ENCODE measurements at regions not wholly inside any gene's neighbourhood (a gene's known extent, or its start where the extent isn't known, plus 50 kb on each side); places are given as distances from the start of the nearest gene placed in this dataset.

- Histone ChIP-seq H3K9me3 (ENCODE audit: severe bottlenecking) (no peaks in the 10 kb centered on the region), H3K4me3 (ENCODE audit: low read depth, low read length) (no peak overlapping the region), H3K36me3 (no peaks in the 10 kb centered on the region), H3K27me3 (ENCODE audit: insufficient read depth, low read depth, severe bottlenecking) (no peaks in the 10 kb centered on the region), H3K27ac (no peak overlapping the region)
- TF ChIP-seq, protein P1, sequence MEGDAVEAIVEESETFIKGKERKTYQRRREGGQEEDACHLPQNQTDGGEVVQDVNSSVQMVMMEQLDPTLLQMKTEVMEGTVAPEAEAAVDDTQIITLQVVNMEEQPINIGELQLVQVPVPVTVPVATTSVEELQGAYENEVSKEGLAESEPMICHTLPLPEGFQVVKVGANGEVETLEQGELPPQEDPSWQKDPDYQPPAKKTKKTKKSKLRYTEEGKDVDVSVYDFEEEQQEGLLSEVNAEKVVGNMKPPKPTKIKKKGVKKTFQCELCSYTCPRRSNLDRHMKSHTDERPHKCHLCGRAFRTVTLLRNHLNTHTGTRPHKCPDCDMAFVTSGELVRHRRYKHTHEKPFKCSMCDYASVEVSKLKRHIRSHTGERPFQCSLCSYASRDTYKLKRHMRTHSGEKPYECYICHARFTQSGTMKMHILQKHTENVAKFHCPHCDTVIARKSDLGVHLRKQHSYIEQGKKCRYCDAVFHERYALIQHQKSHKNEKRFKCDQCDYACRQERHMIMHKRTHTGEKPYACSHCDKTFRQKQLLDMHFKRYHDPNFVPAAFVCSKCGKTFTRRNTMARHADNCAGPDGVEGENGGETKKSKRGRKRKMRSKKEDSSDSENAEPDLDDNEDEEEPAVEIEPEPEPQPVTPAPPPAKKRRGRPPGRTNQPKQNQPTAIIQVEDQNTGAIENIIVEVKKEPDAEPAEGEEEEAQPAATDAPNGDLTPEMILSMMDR (IDR thresholded peaks at IDR 0.05; ENCODE audit: low read depth, low read length) = no peak
- no peak for DNase-seq
Measured at GRCh38 chr4:147371661-147372060, 109.2 kb upstream of the EDNRA start.

GRCh38 chr4:147378780-147379179 lies 102.1 kb upstream of the EDNRA start:
- H3K36me3 ChIP-seq = no peaks in the 10 kb centered on the region
- H3K27me3 ChIP-seq (ENCODE audit: insufficient read depth, low read depth, severe bottlenecking) = no peaks in the 10 kb centered on the region
- H3K9me3 ChIP-seq (ENCODE audit: severe bottlenecking) = no peaks in the 10 kb centered on the region
- no peak for DNase-seq
- TF ChIP-seq, protein P1 (IDR thresholded peaks at IDR 0.05; ENCODE audit: low read depth, low read length) = no peak
- H3K4me3 ChIP-seq (ENCODE audit: low read depth, low read length) = no peak overlapping the region
- no peak overlapping the region for H3K27ac ChIP-seq

GRCh38 chr4:147381749-147382148 lies 99.1 kb upstream of the EDNRA start:
- TF ChIP-seq, protein P1 (IDR thresholded peaks at IDR 0.05; ENCODE audit: low read depth, low read length) = no peak

GRCh38 chr4:147388018-147388417 lies 92.9 kb upstream of the EDNRA start:
- Histone ChIP-seq H3K9me3 (ENCODE audit: severe bottlenecking) (no peaks in the 10 kb centered on the region), H3K27me3 (ENCODE audit: insufficient read depth, low read depth, severe bottlenecking) (no peaks in the 10 kb centered on the region), H3K36me3 (no peaks in the 10 kb centered on the region), H3K4me3 (ENCODE audit: low read depth, low read length) (no peak overlapping the region), H3K27ac (no peak overlapping the region)
- TF ChIP-seq, protein P1 (IDR thresholded peaks at IDR 0.05; ENCODE audit: low read depth, low read length) = no peak
- no peak for DNase-seq

More at GRCh38 chr4:147381749-147382148, 99.1 kb upstream of the EDNRA start:
- H3K9me3 ChIP-seq (ENCODE audit: severe bottlenecking) = no peaks in the 10 kb centered on the region
- H3K27me3 ChIP-seq (ENCODE audit: insufficient read depth, low read depth, severe bottlenecking) = no peaks in the 10 kb centered on the region
- no peaks in the 10 kb centered on the region for H3K36me3 ChIP-seq
- no peak for DNase-seq
- no peak overlapping the region for H3K4me3 ChIP-seq (ENCODE audit: low read depth, low read length)
- no peak overlapping the region for H3K27ac ChIP-seq

DNA sequence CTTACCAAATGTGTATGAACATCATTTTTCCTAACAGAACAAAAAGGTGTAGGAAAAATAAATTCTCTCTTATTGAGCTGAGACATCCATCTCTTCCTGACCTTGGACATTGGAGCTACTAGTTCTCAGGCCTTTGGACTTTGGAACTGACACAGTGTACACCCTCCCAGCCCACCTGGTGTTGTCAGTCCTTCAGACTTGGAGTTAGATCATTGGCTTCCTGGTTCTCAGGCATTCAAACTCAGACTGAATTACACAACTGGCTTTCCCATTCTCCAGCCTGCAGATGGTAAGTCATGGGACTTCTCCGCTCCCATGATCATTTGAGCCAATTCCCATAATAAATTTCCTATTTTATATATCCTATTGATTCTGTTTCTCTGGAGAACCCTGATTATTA lies 84.8 kb upstream of the EDNRA start:
- Histone ChIP-seq H3K36me3 (no peaks in the 10 kb centered on the region), H3K27me3 (ENCODE audit: insufficient read depth, low read depth, severe bottlenecking) (no peaks in the 10 kb centered on the region), H3K9me3 (ENCODE audit: severe bottlenecking) (peaks cover 4% of the 10 kb centered on the region), H3K4me3 (ENCODE audit: low read depth, low read length) (no peak overlapping the region), H3K27ac (no peak overlapping the region)
- DNase-seq = no peak
- TF ChIP-seq, protein P1 (IDR thresholded peaks at IDR 0.05; ENCODE audit: low read depth, low read length) = no peak

DNA sequence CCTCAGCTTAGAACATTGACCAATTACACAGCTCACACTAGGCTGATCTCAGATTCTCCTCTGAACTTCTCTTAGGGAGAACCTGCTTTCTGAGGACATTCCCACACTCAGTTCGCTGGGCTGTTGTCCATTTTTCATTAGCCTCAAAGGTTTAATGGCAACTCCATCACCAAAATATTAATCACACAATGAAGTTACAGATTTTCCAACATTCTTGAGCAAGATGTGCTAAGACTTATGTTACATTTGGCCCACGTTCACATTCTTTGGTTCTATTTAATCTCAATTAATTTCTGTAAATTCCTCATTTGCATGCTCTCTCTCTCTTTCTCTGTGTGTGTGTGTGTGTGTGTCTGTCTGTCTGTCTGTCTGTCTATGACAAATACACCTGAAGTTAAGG lies 82.3 kb upstream of the EDNRA start:
- Histone ChIP-seq H3K27ac (no peak overlapping the region), H3K36me3 (no peaks in the 10 kb centered on the region), H3K4me3 (ENCODE audit: low read depth, low read length) (no peak overlapping the region), H3K27me3 (ENCODE audit: insufficient read depth, low read depth, severe bottlenecking) (no peaks in the 10 kb centered on the region), H3K9me3 (ENCODE audit: severe bottlenecking) (no peaks in the 10 kb centered on the region)
- no peak for DNase-seq
- TF ChIP-seq, protein P1 (IDR thresholded peaks at IDR 0.05; ENCODE audit: low read depth, low read length) = no peak
